GM23248 (cell line): ENCODE measurements at regions not wholly inside any gene's neighbourhood (a gene's known extent, or its start where the extent isn't known, plus 50 kb on each side); places are given as distances from the start of the nearest gene placed in this dataset.
A peak's percentile ranks its signal among the peaks of the same experiment; 100 is the strongest.

ENCODE experiments used
- DNase-seq: peaks from one replicate; pipeline ENCODE4 v3.0.0-alpha.2; 2015
- H2AFZ ChIP-seq: fragments of 200-600 bp; sonication (generic); 2 replicates; pipeline ENCODE4 v1.6.1; 2016; ENCODE audit warnings: antibody characterized with exemption
- H3F3A ChIP-seq: fragments of 200-600 bp; sonication (generic); 2 replicates; pipeline ENCODE4 v1.6.1; 2016; ENCODE audit warnings: mild to moderate bottlenecking, antibody characterized with exemption, mixed run types; ENCODE audit not compliant: insufficient read depth
- H3K27ac ChIP-seq: fragments of 200-600 bp; sonication (generic); 2 replicates; pipeline ENCODE4 v1.5.1; 2016; ENCODE audit warnings: mild to moderate bottlenecking
- H3K27me3 ChIP-seq: fragments of 200-600 bp; sonication (generic); replicated peaks from 2 replicates; pipeline ENCODE4 v1.6.1; 2016; ENCODE audit warnings: mild to moderate bottlenecking; ENCODE audit not compliant: insufficient read depth
- H3K36me3 ChIP-seq: fragments of 200-600 bp; sonication (generic); 2 replicates; pipeline ENCODE4 v1.6.1; 2016; ENCODE audit warnings: low read depth, mild to moderate bottlenecking
- H3K4me1 ChIP-seq: fragments of 200-600 bp; sonication (generic); 2 replicates; pipeline ENCODE4 v1.6.1; 2016; ENCODE audit warnings: mild to moderate bottlenecking; ENCODE audit not compliant: insufficient read depth
- H3K4me2 ChIP-seq: fragments of 200-600 bp; sonication (generic); one replicate; pipeline ENCODE4 v1.6.1; 2016; ENCODE audit warnings: mild to moderate bottlenecking; ENCODE audit not compliant: unreplicated experiment
- H3K4me3 ChIP-seq: fragments of 200-600 bp; sonication (generic); 2 replicates; pipeline ENCODE4 v1.5.1; 2016; ENCODE audit warnings: mild to moderate bottlenecking
- H3K79me2 ChIP-seq: fragments of 200-600 bp; sonication (generic); 2 replicates; pipeline ENCODE4 v1.6.1; 2016; ENCODE audit warnings: mild to moderate bottlenecking; ENCODE audit not compliant: insufficient read depth
- H3K9ac ChIP-seq: fragments of 200-600 bp; sonication (generic); 2 replicates; pipeline ENCODE4 v1.6.1; 2016; ENCODE audit warnings: mild to moderate bottlenecking
- H3K9me2 ChIP-seq: fragments of 200-600 bp; sonication (generic); 2 replicates; pipeline ENCODE4 v1.6.1; 2016; ENCODE audit warnings: mixed run types, mild to moderate bottlenecking, moderate library complexity; ENCODE audit not compliant: insufficient read depth
- H3K9me3 ChIP-seq: fragments of 200-600 bp; sonication (generic); one replicate; pipeline ENCODE4 v1.6.1; 2017; ENCODE audit warnings: low read depth
- H4K20me1 ChIP-seq: fragments of 200-600 bp; sonication (generic); 2 replicates; pipeline ENCODE4 v1.6.0; 2016; ENCODE audit not compliant: insufficient read depth
- EZH2 ChIP-seq: fragments of 200-600 bp; sonication (generic); IDR thresholded peaks from 2 replicates; pipeline ENCODE4 v1.6.1; 2018; ENCODE audit warnings: antibody characterized with exemption, mild to moderate bottlenecking; ENCODE audit not compliant: insufficient read depth, poor library complexity, severe bottlenecking
- EZH2phosphoT487 ChIP-seq: fragments of 200-600 bp; sonication (generic); IDR thresholded peaks from 2 replicates; pipeline ENCODE4 v1.6.1; 2018; ENCODE audit warnings: antibody characterized with exemption, moderate library complexity, mild to moderate bottlenecking, low read depth; ENCODE audit not compliant: insufficient read depth
- WGBS, 2 experiments: methylation state at CpG; one replicate each; pipeline ENCODE4 v1.1.6; 2015 to 2017; ENCODE audit warnings: low lambda C conversion rate in 2 of 2, low coverage in 1 of 2; ENCODE audit errors: missing lambda C conversion rate in 2 of 2; 5-methylcytosine and 5-hydroxymethylcytosine counted together
- in situ Hi-C: fragments of 300-500 bp; cut with MboI; formaldehyde crosslinking; loops from 2 replicates; pipeline ENCODE4 v1.15.0; 2020

DNA sequence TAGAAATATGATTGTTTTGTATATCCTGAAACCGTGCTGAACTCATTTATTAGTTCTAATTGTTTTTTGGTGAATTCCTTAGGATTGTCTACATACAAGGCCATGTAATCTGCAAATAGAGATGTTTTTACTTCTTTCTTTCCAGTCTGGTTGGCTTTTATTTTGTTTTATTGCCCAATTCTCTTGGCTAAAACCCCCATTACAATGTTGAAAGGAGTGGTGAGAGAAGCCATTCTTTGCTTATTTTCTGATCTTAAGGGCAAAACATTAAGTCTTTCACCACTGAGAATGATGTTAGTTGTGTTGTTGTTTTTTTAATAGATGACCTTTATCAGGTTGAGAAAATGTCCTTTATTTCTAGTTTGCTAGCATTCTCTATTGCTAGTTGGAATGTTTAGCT, 157.3 kb downstream of the NTMT2 start:
- Histone ChIP-seq H3K79me2 (no peaks in the 10 kb centered on the region), H3K9me2 (no peaks in the 10 kb centered on the region), H3F3A (peaks cover 9% of the 10 kb centered on the region), H3K27ac (no peak overlapping the region), H3K36me3 (no peaks in the 10 kb centered on the region), H3K9me3 (no peaks in the 10 kb centered on the region), H3K27me3 (no peaks in the 10 kb centered on the region), H2AFZ (no peak overlapping the region), H4K20me1 (no peaks in the 10 kb centered on the region), H3K9ac (no peak overlapping the region), H3K4me3 (no peak overlapping the region), H3K4me2 (no peak overlapping the region), H3K4me1 (peaks cover 19% of the 10 kb centered on the region)
- in situ Hi-C loops: no loop called here
- 38 to 40% methylated on average over 1 of the region's 1 CpG for WGBS, 2 experiments
- no peak for TF ChIP-seq EZH2phosphoT487
- TF ChIP-seq EZH2: no peak
- DNase-seq: no peak

DNA sequence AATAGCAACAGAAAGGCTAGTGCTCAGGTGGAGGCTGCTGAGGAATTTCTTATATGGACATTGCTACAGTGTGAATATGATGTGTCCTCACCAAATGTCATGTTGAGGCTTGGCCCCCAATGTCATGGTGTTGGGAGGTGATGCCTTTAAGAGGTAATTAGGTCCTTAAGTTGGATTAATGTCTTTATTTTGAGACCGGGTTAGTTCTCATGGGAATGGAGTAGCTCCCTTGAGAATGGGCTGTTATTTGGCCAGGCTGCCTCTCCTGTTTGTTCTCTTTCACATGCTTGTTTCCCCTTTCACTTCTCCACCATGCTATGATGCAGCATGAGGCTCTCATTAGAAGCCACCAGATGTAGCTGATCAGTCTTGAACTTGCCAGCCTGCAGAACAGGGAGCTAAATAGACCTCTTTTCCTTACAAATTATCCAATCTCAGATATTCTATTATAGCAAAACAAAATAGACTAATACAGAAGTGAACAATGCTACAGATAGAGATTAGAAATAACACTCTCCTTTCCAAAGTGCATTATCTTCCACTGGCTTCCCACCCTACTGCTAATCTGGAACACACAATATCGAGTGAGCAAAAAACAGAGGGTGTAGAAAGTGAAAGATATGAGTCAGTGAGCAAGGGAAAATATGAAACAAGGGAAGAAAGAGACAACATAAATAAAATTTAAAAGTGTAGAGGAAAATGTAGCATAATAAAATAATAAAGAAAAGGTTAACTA, 160.2 kb downstream of the NTMT2 start:
- peak overlapping the region; percentile 13; the same call in 1 of the 2 replicates for H2AFZ ChIP-seq
- TF ChIP-seq EZH2: no peak
- TF ChIP-seq EZH2phosphoT487: no peak
- H3K4me1 ChIP-seq: peaks cover 40% of the 10 kb centered on the region
- no peaks in the 10 kb centered on the region for H3K9me3 ChIP-seq
- no peaks in the 10 kb centered on the region for H3K27me3 ChIP-seq
- peaks cover 31% of the 10 kb centered on the region for H3F3A ChIP-seq
- H3K27ac ChIP-seq: peak overlapping the region; percentile 41; the same call in 1 of the 2 replicates
- DNase-seq: peak; percentile 46
- H3K9ac ChIP-seq: 0 out of 2 replicates have a peak overlapping the region, but pooled peaks have one; percentile 10
- in situ Hi-C loops: no loop called here
- H3K9me2 ChIP-seq: no peaks in the 10 kb centered on the region
- peak overlapping the region; percentile 23 for H3K4me2 ChIP-seq
- H3K36me3 ChIP-seq: no peaks in the 10 kb centered on the region
- H3K4me3 ChIP-seq: no peak overlapping the region
- no peaks in the 10 kb centered on the region for H4K20me1 ChIP-seq
- H3K79me2 ChIP-seq: no peaks in the 10 kb centered on the region
- 19 to 24% methylated on average over 2 of the region's 2 CpGs for WGBS, 2 experiments

DNA sequence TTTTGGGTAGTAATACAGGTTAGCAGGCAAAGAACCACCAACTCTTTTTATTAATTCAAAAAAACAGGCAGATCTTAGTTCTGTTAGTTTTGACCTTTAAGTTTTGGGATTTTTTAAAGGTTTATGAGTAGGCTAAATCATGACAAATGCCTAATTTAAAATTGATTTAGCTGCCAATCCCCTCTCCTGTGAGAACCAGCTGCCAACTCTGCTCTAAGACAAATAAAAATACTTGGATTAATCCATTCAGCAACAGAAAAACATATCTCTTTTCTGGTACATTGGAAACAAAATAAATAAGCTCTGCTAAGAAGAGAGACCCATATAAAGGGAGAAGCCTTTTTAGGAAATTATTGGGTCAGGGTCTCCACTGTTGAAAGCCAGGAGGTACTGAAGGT, 160.8 kb downstream of the NTMT2 start:
- peaks cover 37% of the 10 kb centered on the region for H3F3A ChIP-seq
- H3K36me3 ChIP-seq: no peaks in the 10 kb centered on the region
- DNase-seq: no peak
- H3K4me2 ChIP-seq: no peak overlapping the region
- peak overlapping the region; percentile 41; the same call in 1 of the 2 replicates for H3K27ac ChIP-seq
- no peaks in the 10 kb centered on the region for H3K9me2 ChIP-seq
- peaks cover 44% of the 10 kb centered on the region for H3K4me1 ChIP-seq
- peak overlapping the region; percentile 13; the same call in 1 of the 2 replicates for H2AFZ ChIP-seq
- no peaks in the 10 kb centered on the region for H3K79me2 ChIP-seq
- H3K4me3 ChIP-seq: no peak overlapping the region
- no peaks in the 10 kb centered on the region for H3K9me3 ChIP-seq
- H4K20me1 ChIP-seq: no peaks in the 10 kb centered on the region
- no peaks in the 10 kb centered on the region for H3K27me3 ChIP-seq
- no peak for TF ChIP-seq EZH2phosphoT487
- no peak for TF ChIP-seq EZH2
- 0 out of 2 replicates have a peak overlapping the region, but pooled peaks have one; percentile 10 for H3K9ac ChIP-seq
- in situ Hi-C loops: no loop called here

DNA sequence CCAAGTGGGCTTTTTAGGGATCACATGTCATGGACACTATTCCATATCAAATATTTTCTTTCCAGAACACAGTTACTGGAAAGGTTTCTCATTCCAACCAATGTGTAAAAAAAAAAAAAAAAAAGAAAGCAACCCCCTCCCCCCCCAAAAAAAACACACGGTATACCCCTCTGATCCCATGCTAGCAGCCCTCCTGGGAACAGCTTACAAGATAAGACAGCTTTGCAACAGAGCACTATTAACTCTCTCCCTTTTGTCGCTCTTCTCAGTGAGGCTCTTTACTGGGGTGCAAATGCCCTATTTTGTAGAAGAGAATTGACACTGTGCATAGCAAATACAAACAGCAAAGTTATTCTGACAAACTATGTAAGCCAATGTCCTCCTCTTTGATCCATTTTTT, 161.2 kb downstream of the NTMT2 start:
- no peaks in the 10 kb centered on the region for H3K9me2 ChIP-seq
- H3K4me1 ChIP-seq: peaks cover 44% of the 10 kb centered on the region
- WGBS, 2 experiments: 46 to 48% methylated on average over 2 of the region's 2 CpGs
- H3K9ac ChIP-seq: peak overlapping the region; percentile 14; the same call in 1 of the 2 replicates
- H3K4me2 ChIP-seq: peak overlapping the region; percentile 11
- no peaks in the 10 kb centered on the region for H3K9me3 ChIP-seq
- H3K36me3 ChIP-seq: no peaks in the 10 kb centered on the region
- in situ Hi-C loops: no loop called here
- H2AFZ ChIP-seq: no peak overlapping the region
- no peak overlapping the region for H3K4me3 ChIP-seq
- TF ChIP-seq EZH2phosphoT487 (no peak), EZH2 (no peak)
- H3F3A ChIP-seq: peaks cover 39% of the 10 kb centered on the region
- no peaks in the 10 kb centered on the region for H3K27me3 ChIP-seq
- H3K79me2 ChIP-seq: no peaks in the 10 kb centered on the region
- DNase-seq: no peak
- H4K20me1 ChIP-seq: no peaks in the 10 kb centered on the region
- H3K27ac ChIP-seq: peak overlapping the region; percentile 41
